Panc1 (cell line): ENCODE measurements at regions not wholly inside any gene's neighbourhood (a gene's known extent, or its start where the extent isn't known, plus 50 kb on each side); places are given as distances from the start of the nearest gene placed in this dataset.

ENCODE experiments used
- ATAC-seq: fragments of 200-7000 bp; cut with Tn5 transposase; 2 replicates; pipeline ENCODE4 v1.9.1; 2020; ENCODE audit warnings: mild to moderate bottlenecking, moderate library complexity
- BruUV-seq: library from RNA; stranded (reverse); fragments of 400-500 nt; replicated peaks from 2 replicates; lab custom pipeline; 2021; lab: Mats Ljungman, UMichigan
- CTCF ChIA-PET: fragments of 300-600 bp; sonication (Branson Sonifier 250); formaldehyde crosslinking; loops from one replicate; lab custom pipeline; 2022; ENCODE audit warnings: antibody characterized with exemption; lab: Charles Lee
- POLR2A ChIA-PET: fragments of 300-600 bp; sonication (Branson Sonifier 250); formaldehyde crosslinking; loops from one replicate; lab custom pipeline; 2022; ENCODE audit warnings: antibody characterized with exemption; lab: Charles Lee
- DNase-seq: peaks from one replicate; pipeline ENCODE4 v3.0.0-alpha.2; 2010; ENCODE audit warnings: low read depth, low spot score
- H3K27ac ChIP-seq: 2 replicates; pipeline ENCODE4 v1.5.1; 2011; ENCODE audit warnings: mild to moderate bottlenecking, low read length, inconsistent platforms
- H3K27me3 ChIP-seq: fragments of 200-500 bp; sonication (Bioruptor generic); 2 replicates; pipeline ENCODE4 v1.6.0; 2014; ENCODE audit warnings: low read length, inconsistent platforms; ENCODE audit not compliant: control insufficient read depth, insufficient read depth
- H3K36me3 ChIP-seq: fragments of 200-500 bp; sonication (Bioruptor generic); 2 replicates; pipeline ENCODE4 v1.5.1; 2014; ENCODE audit warnings: inconsistent platforms, mild to moderate bottlenecking, low read length, moderate library complexity; ENCODE audit not compliant: control insufficient read depth, insufficient read depth
- H3K4me1 ChIP-seq: 2 replicates; pipeline ENCODE4 v1.5.1; 2011; ENCODE audit warnings: inconsistent platforms, mild to moderate bottlenecking, low read length, moderate library complexity; ENCODE audit not compliant: control insufficient read depth, insufficient read depth
- H3K4me3 ChIP-seq, 2 experiments: 2 replicates each; pipeline ENCODE4 v1.5.1; 2011 to 2012; ENCODE audit warnings: low read depth in 2 of 2, low read length in 2 of 2, mild to moderate bottlenecking in 2 of 2, inconsistent platforms in 1 of 2, moderate library complexity in 1 of 2
- H3K9me3 ChIP-seq: fragments of 200-500 bp; sonication (Bioruptor generic); 2 replicates; pipeline ENCODE4 v1.5.1; 2014; ENCODE audit warnings: low read depth, mild to moderate bottlenecking, inconsistent platforms, low read length, moderate library complexity; ENCODE audit not compliant: control insufficient read depth, insufficient read depth
- CTCF ChIP-seq: fragments of 450-650 bp; IDR thresholded peaks from 2 replicates; pipeline ENCODE4 v1.5.1; 2017; ENCODE audit warnings: mild to moderate bottlenecking
- POLR2AphosphoS5 ChIP-seq: IDR thresholded peaks from 2 replicates; pipeline ENCODE4 v1.6.1; 2012; ENCODE audit warnings: mild to moderate bottlenecking, low read depth, low read length, moderate library complexity
- REST ChIP-seq, 2 experiments: IDR thresholded peaks; 2 replicates each; pipeline ENCODE4 v1.6.1; 2011 to 2012; ENCODE audit warnings: low read depth in 2 of 2, control low read depth in 1 of 2, low read length in 1 of 2, mild to moderate bottlenecking in 1 of 2, moderate library complexity in 1 of 2; ENCODE audit not compliant: insufficient read depth in 1 of 2
- SIN3A ChIP-seq: IDR thresholded peaks from 2 replicates; pipeline ENCODE4 v1.6.1; 2012; ENCODE audit warnings: low read depth, mild to moderate bottlenecking, low read length, moderate library complexity, borderline replicate concordance; ENCODE audit not compliant: insufficient read depth
- TCF7L2 ChIP-seq: IDR thresholded peaks from 2 replicates; pipeline ENCODE4 v1.6.1; 2011; ENCODE audit warnings: mild to moderate bottlenecking, low read depth, low read length, inconsistent platforms
- in situ Hi-C: cut with HindIII; loops from 2 replicates; pipeline ENCODE4 v1.10.0; 2016; ENCODE audit warnings: low sequenced_read_pairs, low pct_unique_long_range_greater_than_20kb
- intact Hi-C: fragments of 100-400 bp; cut with micrococcal nuclease; formaldehyde crosslinking; loops from one replicate; pipeline ENCODE4 v1.10.0; 2022; ENCODE audit not compliant: unreplicated experiment

- ChIA-PET POLR2A (no interaction called here), CTCF (no interaction called here)
- BruUV-seq = no TSS peak
- H3K9me3 ChIP-seq = no peaks in the 10 kb centered on the region
- DNase-seq = no peak
- TF ChIP-seq SIN3A (no peak), TCF7L2 (no peak), CTCF (no peak), REST (IDR thresholded peaks at IDR 0.05; ENCODE audit: insufficient read depth in 1 of 2, low read depth in 2 of 2, low read length in 1 of 2) (no peak), POLR2AphosphoS5 (no peak)
- H3K4me3 ChIP-seq = no peak overlapping the region
- no peaks in the 10 kb centered on the region for H3K36me3 ChIP-seq
- H3K27ac ChIP-seq = no peak overlapping the region
- no peaks in the 10 kb centered on the region for H3K27me3 ChIP-seq
- no peak for ATAC-seq
- intact Hi-C loops (no loop called here), in situ Hi-C loops (no loop called here)
- H3K4me1 ChIP-seq = no peaks in the 10 kb centered on the region
These were observed 805.1 kb upstream of the INTU start for GRCh38 chr4:126827669-126828068.

- Histone ChIP-seq H3K27ac (no peak overlapping the region), H3K9me3 (peaks cover 3% of the 10 kb centered on the region; the same call in 1 of the 2 replicates), H3K27me3 (no peaks in the 10 kb centered on the region), H3K4me3 (no peak overlapping the region), H3K4me1 (no peaks in the 10 kb centered on the region), H3K36me3 (no peaks in the 10 kb centered on the region)
- BruUV-seq = no TSS peak
- POLR2A ChIA-PET = no interaction called here
- intact Hi-C loops = no loop called here
- no peak for ATAC-seq
- no peak for TF ChIP-seq TCF7L2
- TF ChIP-seq POLR2AphosphoS5 = no peak
- no peak for TF ChIP-seq CTCF
- TF ChIP-seq REST (IDR thresholded peaks at IDR 0.05; ENCODE audit: insufficient read depth in 1 of 2, low read depth in 2 of 2, low read length in 1 of 2) = no peak
- TF ChIP-seq SIN3A = no peak
- CTCF ChIA-PET = no interaction called here
- in situ Hi-C loops = no loop called here
- no peak for DNase-seq
These were observed 797.9 kb upstream of the INTU start for GRCh38 chr4:126834854-126835253.
